Testis (tissue), 2 donors: ENCODE measurements at regions not wholly inside any gene's neighbourhood (a gene's known extent, or its start where the extent isn't known, plus 50 kb on each side); places are given as distances from the start of the nearest gene placed in this dataset.

ENCODE experiments used
- POLR2A ChIP-seq: fragments of 450-650 bp; IDR thresholded peaks from one replicate; pipeline ENCODE4 v1.6.1; 2017; ENCODE audit warnings: antibody characterized with exemption, mild to moderate bottlenecking, moderate library complexity
- TF ChIP-seq, protein P1 (sequence below), 3 experiments: fragments of 450-650 bp in 2 of 3; fragments of 200-600 bp in 1 of 3; sonication (generic) in 1 of 3; IDR thresholded peaks; one replicate each; pipeline ENCODE4 v1.5.1; 2016 to 2019; ENCODE audit warnings: antibody characterized with exemption in 3 of 3, mild to moderate bottlenecking in 2 of 3, moderate library complexity in 1 of 3

DNA sequence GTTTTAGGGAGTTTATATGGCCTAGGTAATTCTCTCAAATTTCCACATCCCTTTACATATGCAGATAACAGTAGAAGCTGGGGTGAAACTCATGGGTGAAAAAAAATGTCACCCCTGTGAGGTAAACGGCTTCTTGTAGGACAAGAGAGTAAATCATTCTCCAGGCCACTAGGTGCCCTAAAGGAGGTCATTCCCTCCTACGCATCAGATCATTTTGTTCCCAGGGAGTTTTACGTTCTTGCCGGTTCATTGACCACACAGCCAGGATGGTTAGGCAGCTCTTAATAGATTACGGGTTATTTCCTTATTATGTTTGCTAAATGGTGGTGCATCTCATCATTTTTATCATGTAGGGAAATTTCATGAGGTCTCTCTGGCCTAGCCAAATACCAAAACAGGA lies 225.8 kb upstream of the NOCT start:
- TF ChIP-seq, protein P1, sequence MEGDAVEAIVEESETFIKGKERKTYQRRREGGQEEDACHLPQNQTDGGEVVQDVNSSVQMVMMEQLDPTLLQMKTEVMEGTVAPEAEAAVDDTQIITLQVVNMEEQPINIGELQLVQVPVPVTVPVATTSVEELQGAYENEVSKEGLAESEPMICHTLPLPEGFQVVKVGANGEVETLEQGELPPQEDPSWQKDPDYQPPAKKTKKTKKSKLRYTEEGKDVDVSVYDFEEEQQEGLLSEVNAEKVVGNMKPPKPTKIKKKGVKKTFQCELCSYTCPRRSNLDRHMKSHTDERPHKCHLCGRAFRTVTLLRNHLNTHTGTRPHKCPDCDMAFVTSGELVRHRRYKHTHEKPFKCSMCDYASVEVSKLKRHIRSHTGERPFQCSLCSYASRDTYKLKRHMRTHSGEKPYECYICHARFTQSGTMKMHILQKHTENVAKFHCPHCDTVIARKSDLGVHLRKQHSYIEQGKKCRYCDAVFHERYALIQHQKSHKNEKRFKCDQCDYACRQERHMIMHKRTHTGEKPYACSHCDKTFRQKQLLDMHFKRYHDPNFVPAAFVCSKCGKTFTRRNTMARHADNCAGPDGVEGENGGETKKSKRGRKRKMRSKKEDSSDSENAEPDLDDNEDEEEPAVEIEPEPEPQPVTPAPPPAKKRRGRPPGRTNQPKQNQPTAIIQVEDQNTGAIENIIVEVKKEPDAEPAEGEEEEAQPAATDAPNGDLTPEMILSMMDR (IDR thresholded peaks at IDR 0.05) = no peak
- no peak for TF ChIP-seq POLR2A
